ENCODE measurements at regions not wholly inside any gene's neighbourhood (a gene's known extent, or its start where the extent isn't known, plus 50 kb on each side); places are given as distances from the start of the nearest gene placed in this dataset.

DNA sequence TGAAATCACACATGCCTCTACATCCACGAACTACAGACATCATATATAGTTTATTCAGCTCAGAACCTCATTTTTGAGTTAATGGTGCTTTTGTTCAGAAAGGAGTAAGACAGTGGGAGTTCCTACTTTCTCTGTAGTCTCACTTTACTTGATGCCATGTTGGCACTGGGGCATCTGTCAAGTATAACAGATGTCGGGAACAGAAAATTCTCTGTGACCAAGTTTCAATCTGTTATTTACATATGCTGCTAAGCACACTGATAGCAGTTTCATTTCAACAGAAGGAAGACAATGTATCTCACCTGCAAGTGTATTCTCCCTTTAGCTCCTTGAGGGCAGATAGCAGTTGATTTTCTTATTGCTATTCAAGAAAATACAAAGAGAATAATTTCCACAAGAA, 774.1 kb downstream of the METTL4 start:
- TF ChIP-seq, protein P1, sequence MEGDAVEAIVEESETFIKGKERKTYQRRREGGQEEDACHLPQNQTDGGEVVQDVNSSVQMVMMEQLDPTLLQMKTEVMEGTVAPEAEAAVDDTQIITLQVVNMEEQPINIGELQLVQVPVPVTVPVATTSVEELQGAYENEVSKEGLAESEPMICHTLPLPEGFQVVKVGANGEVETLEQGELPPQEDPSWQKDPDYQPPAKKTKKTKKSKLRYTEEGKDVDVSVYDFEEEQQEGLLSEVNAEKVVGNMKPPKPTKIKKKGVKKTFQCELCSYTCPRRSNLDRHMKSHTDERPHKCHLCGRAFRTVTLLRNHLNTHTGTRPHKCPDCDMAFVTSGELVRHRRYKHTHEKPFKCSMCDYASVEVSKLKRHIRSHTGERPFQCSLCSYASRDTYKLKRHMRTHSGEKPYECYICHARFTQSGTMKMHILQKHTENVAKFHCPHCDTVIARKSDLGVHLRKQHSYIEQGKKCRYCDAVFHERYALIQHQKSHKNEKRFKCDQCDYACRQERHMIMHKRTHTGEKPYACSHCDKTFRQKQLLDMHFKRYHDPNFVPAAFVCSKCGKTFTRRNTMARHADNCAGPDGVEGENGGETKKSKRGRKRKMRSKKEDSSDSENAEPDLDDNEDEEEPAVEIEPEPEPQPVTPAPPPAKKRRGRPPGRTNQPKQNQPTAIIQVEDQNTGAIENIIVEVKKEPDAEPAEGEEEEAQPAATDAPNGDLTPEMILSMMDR (IDR thresholded peaks at IDR 0.05) = no peak

GRCh38 chr18:1805521-1805920, 765.8 kb downstream of the METTL4 start:
- TF ChIP-seq, protein P1 (IDR thresholded peaks at IDR 0.05) = no peak

DNA sequence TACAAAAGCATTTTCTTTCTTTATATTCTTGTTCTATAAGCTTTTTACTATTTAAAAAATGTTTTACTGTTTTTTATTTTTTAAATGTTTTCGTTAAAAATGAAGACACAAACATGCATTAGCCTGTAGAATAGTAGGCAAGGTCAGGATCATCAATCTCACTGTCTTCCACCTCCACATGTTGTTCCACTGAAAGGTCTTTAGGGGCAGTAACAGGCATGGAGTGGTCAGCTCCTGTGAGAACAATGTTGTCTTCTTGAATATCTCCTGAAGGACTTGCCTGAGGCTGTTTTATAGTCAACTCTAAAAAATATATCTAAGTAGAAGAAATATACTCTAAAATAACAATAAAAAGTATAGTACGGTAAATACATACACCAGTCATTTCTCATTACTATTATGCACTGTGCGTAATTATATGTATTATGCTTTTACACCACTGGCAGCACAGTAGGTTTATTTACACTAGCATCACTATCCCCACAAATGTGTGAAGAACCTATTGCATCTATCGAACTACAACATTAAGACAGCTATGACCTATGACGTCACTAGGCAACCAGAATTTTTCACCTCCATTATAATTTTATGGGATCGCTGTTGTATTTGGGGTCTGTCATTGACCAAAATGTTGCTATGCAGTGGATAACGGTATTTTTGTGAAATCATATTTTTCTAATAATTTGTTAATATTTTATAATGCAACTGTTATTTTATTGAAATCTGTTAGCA, 764.3 kb downstream of the METTL4 start:
- TF ChIP-seq, protein P1 (IDR thresholded peaks at IDR 0.05) = no peak

DNA sequence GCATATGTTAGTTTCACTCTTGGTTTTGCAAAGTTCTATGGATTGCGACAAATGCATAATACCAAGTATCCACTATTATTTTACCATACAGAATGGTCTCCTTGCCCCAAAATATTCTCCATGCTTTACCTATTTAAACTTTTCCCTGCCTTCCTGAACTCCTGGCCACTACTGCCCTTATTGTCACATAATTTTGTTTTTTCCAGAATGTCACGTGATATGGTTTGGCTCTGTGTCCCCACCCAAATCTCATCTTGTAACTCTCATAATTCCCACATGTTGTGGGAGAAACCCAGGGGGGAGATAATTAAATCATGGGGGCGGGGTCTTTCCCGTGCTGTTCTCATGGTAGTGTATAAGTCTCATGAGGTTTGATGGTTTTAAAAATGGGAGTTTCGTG, 760.0 kb downstream of the METTL4 start:
- TF ChIP-seq, protein P1 (IDR thresholded peaks at IDR 0.05) = no peak

GRCh38 chr18:1825296-1825695, 746.0 kb downstream of the METTL4 start:
- TF ChIP-seq, protein P1 (IDR thresholded peaks at IDR 0.05) = no peak

DNA sequence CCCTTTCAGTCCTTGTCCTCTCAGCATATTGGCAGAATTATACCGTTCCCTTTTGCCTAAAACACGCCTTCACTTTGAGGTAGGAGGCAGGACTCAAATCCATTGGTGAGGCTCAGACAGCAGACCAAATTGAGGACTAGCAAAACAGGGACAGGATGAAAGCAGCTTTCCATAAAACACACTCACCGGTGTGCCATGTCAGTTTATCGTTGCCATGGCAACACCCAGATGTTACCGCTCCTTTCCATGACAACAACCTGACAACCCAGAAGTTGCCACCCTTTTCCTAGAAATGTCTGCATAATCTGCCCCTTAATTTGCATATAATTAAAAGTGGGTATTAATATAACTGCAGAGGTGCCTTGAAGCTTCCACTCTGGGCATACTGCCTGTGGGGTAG, 730.4 kb downstream of the METTL4 start:
- TF ChIP-seq, protein P1 (IDR thresholded peaks at IDR 0.05) = no peak

DNA sequence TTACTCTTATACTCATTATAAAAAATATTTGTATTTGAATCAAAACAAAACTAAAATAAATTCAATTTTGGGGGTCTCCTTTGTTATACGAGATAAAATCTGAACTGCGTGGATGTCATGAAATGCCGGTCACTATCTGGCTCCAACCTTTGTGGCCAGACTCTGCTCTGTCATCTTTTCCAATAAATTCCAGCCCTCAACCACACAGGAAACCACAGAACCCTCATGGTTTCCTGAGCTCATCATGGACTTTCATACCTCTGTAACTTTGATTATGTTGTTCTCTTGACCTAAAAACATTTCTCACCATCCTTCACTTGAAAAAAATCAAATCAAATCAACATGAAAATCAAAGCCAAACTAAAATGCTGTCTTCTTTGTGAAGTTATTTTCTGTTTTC, 724.7 kb downstream of the METTL4 start:
- TF ChIP-seq, protein P1 (IDR thresholded peaks at IDR 0.05) = no peak

DNA sequence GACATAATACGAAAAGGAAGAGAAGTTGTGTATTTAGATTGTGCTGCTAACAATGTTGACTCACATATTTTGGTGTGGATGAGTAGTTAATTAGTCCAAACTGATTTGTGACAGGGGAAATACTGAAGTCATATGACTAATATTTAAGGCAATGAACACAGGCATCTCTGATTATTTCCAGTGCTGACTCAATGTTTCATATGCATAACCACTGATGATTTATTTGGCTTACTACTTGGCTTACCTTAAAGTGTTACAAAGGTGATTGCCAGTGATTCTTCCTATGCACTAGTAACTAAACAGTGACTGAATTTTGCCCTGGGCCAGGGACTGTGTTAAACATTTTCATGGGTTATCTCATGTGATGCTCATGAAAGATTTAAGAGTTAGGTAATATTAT, 722.6 kb downstream of the METTL4 start:
- TF ChIP-seq, protein P1 (IDR thresholded peaks at IDR 0.05) = no peak

Measured in LNCAP (cell line).